ENCODE measurements at regions not wholly inside any gene's neighbourhood (a gene's known extent, or its start where the extent isn't known, plus 50 kb on each side); places are given as distances from the start of the nearest gene placed in this dataset.
"Not testable (repeated sequence)": the region's sequence is repeated elsewhere in the genome, so short reads cannot be mapped to it uniquely, and the experiment has no call there.

- no peak overlapping the region for H3K4me3 ChIP-seq (ENCODE audit: low read length)
- TF ChIP-seq, protein P1, sequence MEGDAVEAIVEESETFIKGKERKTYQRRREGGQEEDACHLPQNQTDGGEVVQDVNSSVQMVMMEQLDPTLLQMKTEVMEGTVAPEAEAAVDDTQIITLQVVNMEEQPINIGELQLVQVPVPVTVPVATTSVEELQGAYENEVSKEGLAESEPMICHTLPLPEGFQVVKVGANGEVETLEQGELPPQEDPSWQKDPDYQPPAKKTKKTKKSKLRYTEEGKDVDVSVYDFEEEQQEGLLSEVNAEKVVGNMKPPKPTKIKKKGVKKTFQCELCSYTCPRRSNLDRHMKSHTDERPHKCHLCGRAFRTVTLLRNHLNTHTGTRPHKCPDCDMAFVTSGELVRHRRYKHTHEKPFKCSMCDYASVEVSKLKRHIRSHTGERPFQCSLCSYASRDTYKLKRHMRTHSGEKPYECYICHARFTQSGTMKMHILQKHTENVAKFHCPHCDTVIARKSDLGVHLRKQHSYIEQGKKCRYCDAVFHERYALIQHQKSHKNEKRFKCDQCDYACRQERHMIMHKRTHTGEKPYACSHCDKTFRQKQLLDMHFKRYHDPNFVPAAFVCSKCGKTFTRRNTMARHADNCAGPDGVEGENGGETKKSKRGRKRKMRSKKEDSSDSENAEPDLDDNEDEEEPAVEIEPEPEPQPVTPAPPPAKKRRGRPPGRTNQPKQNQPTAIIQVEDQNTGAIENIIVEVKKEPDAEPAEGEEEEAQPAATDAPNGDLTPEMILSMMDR (IDR thresholded peaks at IDR 0.05; ENCODE audit: insufficient read depth, low read depth, low read length, missing control alignments) = no peak
- no peak for DNase-seq (ENCODE audit: low read depth)
Observed at GRCh38 chr20:58038123-58038654, 190.3 kb downstream of the ANKRD60 start.

- no peak for DNase-seq (ENCODE audit: low read depth)
- TF ChIP-seq, protein P1 (IDR thresholded peaks at IDR 0.05; ENCODE audit: insufficient read depth, low read depth, low read length, missing control alignments) = no peak
- no peak overlapping the region for H3K4me3 ChIP-seq (ENCODE audit: low read length)
Observed at GRCh38 chr20:58037631-58038030, 190.8 kb downstream of the ANKRD60 start.

GRCh38 chr20:58033026-58033536 lies 195.4 kb downstream of the ANKRD60 start:
- DNase-seq (ENCODE audit: low read depth) = no peak
- no peak overlapping the region for H3K4me3 ChIP-seq (ENCODE audit: low read length)
- TF ChIP-seq, protein P1 (IDR thresholded peaks at IDR 0.05; ENCODE audit: insufficient read depth, low read depth, low read length, missing control alignments) = no peak

- no peak for DNase-seq (ENCODE audit: low read depth)
- TF ChIP-seq, protein P1 (IDR thresholded peaks at IDR 0.05; ENCODE audit: insufficient read depth, low read depth, low read length, missing control alignments) = no peak
- H3K4me3 ChIP-seq (ENCODE audit: low read length) = no peak overlapping the region
Observed at GRCh38 chr20:58032599-58032998, 195.9 kb downstream of the ANKRD60 start.

- H3K4me3 ChIP-seq (ENCODE audit: low read length); DNase-seq (ENCODE audit: low read depth): not testable (repeated sequence)
Observed at GRCh38 chr20:58031350-58031749, 197.1 kb downstream of the ANKRD60 start.

DNA sequence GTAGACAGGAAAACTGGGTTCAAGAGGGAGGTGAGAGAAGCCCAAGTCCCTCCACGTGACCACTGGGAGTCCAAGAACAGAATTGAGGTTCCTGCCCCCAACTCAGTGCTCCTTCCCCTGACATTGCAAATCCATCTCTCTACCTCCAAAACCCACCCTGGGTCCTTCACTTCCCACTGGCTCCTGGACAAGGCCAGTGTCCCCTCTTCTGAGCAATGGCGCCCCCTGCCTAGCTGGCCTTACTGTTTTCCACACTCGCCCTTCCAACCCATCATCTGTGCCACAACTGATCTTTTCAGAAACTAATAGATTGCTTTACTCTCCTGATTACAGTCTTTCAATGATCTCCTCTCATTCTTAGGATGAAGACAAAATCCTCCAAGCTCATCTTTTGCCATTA lies 200.3 kb downstream of the ANKRD60 start:
- no peak for DNase-seq (ENCODE audit: low read depth)
- H3K4me3 ChIP-seq (ENCODE audit: low read length) = no peak overlapping the region
- TF ChIP-seq, protein P1 (IDR thresholded peaks at IDR 0.05; ENCODE audit: insufficient read depth, low read depth, low read length, missing control alignments) = no peak

GRCh38 chr20:58026361-58026760 lies 202.1 kb downstream of the ANKRD60 start:
- TF ChIP-seq, protein P1 (IDR thresholded peaks at IDR 0.05; ENCODE audit: insufficient read depth, low read depth, low read length, missing control alignments) = no peak
- DNase-seq (ENCODE audit: low read depth) = no peak
- no peak overlapping the region for H3K4me3 ChIP-seq (ENCODE audit: low read length)
